Endothelial cell of umbilical vein (primary cell): ENCODE measurements at regions not wholly inside any gene's neighbourhood (a gene's known extent, or its start where the extent isn't known, plus 50 kb on each side); places are given as distances from the start of the nearest gene placed in this dataset.

ENCODE experiments used
- BruUV-seq: library from RNA; stranded (reverse); fragments of 400-500 nt; replicated peaks from 2 replicates; lab custom pipeline; 2021; lab: Mats Ljungman, UMichigan
- CTCF ChIA-PET: fragments of 300-600, 350-600 bp; sonication (Branson Sonifier 250); formaldehyde crosslinking; loops from one replicate; lab custom pipeline; 2021; ENCODE audit warnings: antibody characterized with exemption, inconsistent platforms; lab: Charles Lee
- POLR2A ChIA-PET: fragments of 300-600, 350-600 bp; sonication (Branson Sonifier 250); formaldehyde crosslinking; loops from one replicate; lab custom pipeline; 2021; ENCODE audit warnings: antibody characterized with exemption, inconsistent platforms; lab: Charles Lee
- DNase-seq: peaks from one replicate; pipeline ENCODE4 v3.0.0-alpha.2; 2011; ENCODE audit warnings: low read depth, low spot score
- FAIRE-seq: peaks from 2 replicates; lab custom pipeline; 2011; peaks lifted over from hg19 to GRCh38; lab: Jason Lieb, UNC
- H2AFZ ChIP-seq: 2 replicates; pipeline ENCODE4 v1.6.0; 2012; ENCODE audit warnings: low read depth, low read length, control low read depth, inconsistent platforms
- H3K27ac ChIP-seq: 2 replicates; pipeline ENCODE4 v1.5.1; 2011; ENCODE audit warnings: low read depth, mild to moderate bottlenecking, control low read depth, low read length, moderate library complexity; ENCODE audit not compliant: insufficient read depth
- H3K27me3 ChIP-seq, 2 experiments: 2 replicates each; pipeline versions ENCODE4 v1.6.0 to v1.6.1; 2011; ENCODE audit warnings: low read length in 2 of 2, mixed read lengths in 1 of 2; ENCODE audit not compliant: control insufficient read depth in 2 of 2, insufficient read depth in 2 of 2
- H3K36me3 ChIP-seq, 2 experiments: 2 replicates in 1 of 2; 3 replicates in 1 of 2; pipeline ENCODE4 v1.5.1; 2011; ENCODE audit warnings: low read length in 2 of 2, mild to moderate bottlenecking in 1 of 2, moderate library complexity in 1 of 2; ENCODE audit not compliant: control insufficient read depth in 2 of 2, insufficient read depth in 2 of 2; ENCODE audit errors: extremely low read depth in 1 of 2
- H3K4me1 ChIP-seq: 3 replicates; pipeline ENCODE4 v1.5.1; 2011; ENCODE audit warnings: mild to moderate bottlenecking, low read length; ENCODE audit not compliant: control insufficient read depth, insufficient read depth; ENCODE audit errors: extremely low read depth
- H3K4me2 ChIP-seq: 2 replicates; pipeline ENCODE4 v1.6.1; 2011; ENCODE audit warnings: low read length, control low read depth, mixed read lengths; ENCODE audit not compliant: insufficient read depth
- H3K4me3 ChIP-seq, 3 experiments: fragments of 200-600 bp in 1 of 3; sonication (generic), shearing (Covaris generic) in 1 of 3; replicated peaks in 1 of 3; 2 replicates each; pipeline ENCODE4 v1.5.1; 2011 to 2016; ENCODE audit warnings: control low read depth in 3 of 3, low read length in 3 of 3, mild to moderate bottlenecking in 2 of 3, inconsistent platforms in 1 of 3, low read depth in 1 of 3, moderate library complexity in 1 of 3; ENCODE audit not compliant: insufficient read depth in 1 of 3
- H3K79me2 ChIP-seq: 2 replicates; pipeline ENCODE4 v1.6.0; 2012; ENCODE audit warnings: low read length, inconsistent platforms; ENCODE audit not compliant: control insufficient read depth, insufficient read depth
- H3K9ac ChIP-seq: replicated peaks from 2 replicates; pipeline ENCODE3; 2011; ENCODE audit warnings: low read length, control low read depth; ENCODE audit not compliant: insufficient read depth; ENCODE audit errors: extremely low read depth
- H3K9me1 ChIP-seq: replicated peaks from 3 replicates; pipeline ENCODE4 v1.6.0; 2011; ENCODE audit warnings: mild to moderate bottlenecking, low read length; ENCODE audit not compliant: control insufficient read depth, insufficient read depth; ENCODE audit errors: extremely low read depth
- H3K9me3 ChIP-seq: replicated peaks from 2 replicates; pipeline ENCODE4 v1.5.1; 2012; ENCODE audit warnings: low read length, inconsistent platforms; ENCODE audit not compliant: control insufficient read depth, insufficient read depth
- H4K20me1 ChIP-seq: replicated peaks from 2 replicates; pipeline ENCODE3; 2011; ENCODE audit warnings: mild to moderate bottlenecking, low read length; ENCODE audit not compliant: control insufficient read depth, insufficient read depth; ENCODE audit errors: extremely low read depth
- EZH2 ChIP-seq: IDR thresholded peaks from 2 replicates; pipeline ENCODE4 v1.6.1; 2012; ENCODE audit warnings: borderline replicate concordance, low read depth, mild to moderate bottlenecking, moderate library complexity, low read length, inconsistent platforms; ENCODE audit not compliant: severe bottlenecking
- FOS ChIP-seq: IDR thresholded peaks from 2 replicates; pipeline ENCODE4 v1.6.1; 2011; ENCODE audit warnings: mild to moderate bottlenecking, low read length, moderate library complexity, borderline replicate concordance; ENCODE audit not compliant: insufficient read depth
- GATA2 ChIP-seq: IDR thresholded peaks from 2 replicates; pipeline ENCODE4 v1.7.0; 2011; ENCODE audit warnings: low read depth, mild to moderate bottlenecking, moderate library complexity, mixed read lengths, low read length; ENCODE audit not compliant: insufficient read length, insufficient read depth
- JUN ChIP-seq: IDR thresholded peaks from 2 replicates; pipeline ENCODE4 v1.6.1; 2011; ENCODE audit warnings: borderline replicate concordance, low read depth; ENCODE audit not compliant: insufficient read length, insufficient read depth
- MAX ChIP-seq: IDR thresholded peaks from 2 replicates; pipeline ENCODE4 v1.6.1; 2011; ENCODE audit not compliant: insufficient read depth, insufficient read length
- MYC ChIP-seq: IDR thresholded peaks from one replicate; pipeline ENCODE4 v1.6.1; 2011; ENCODE audit warnings: mild to moderate bottlenecking, low read depth, low read length
- POLR2A ChIP-seq: IDR thresholded peaks from 2 replicates; pipeline ENCODE4 v1.6.1; 2012; ENCODE audit warnings: low read depth, mild to moderate bottlenecking, control low read depth, low read length
- POLR2AphosphoS5 ChIP-seq: IDR thresholded peaks from 2 replicates; pipeline ENCODE4 v1.6.1; 2012; ENCODE audit warnings: low read depth, mild to moderate bottlenecking, control low read depth, low read length, moderate library complexity; ENCODE audit not compliant: insufficient read depth
- dilution Hi-C: fragments of 300-500 bp; cut with MboI; formaldehyde crosslinking; loops from one replicate; pipeline ENCODE4 v1.15.0; 2019; ENCODE audit warnings: low sequenced_read_pairs; ENCODE audit not compliant: extremely low pct_ligation_motif_present
- intact Hi-C: fragments of 100-400 bp; cut with micrococcal nuclease; formaldehyde crosslinking; loops from one replicate; pipeline ENCODE4 v1.10.0; 2022
- TF ChIP-seq, protein P1 (sequence below), 2 donors: IDR thresholded peaks; 1 replicate in 1 of 2; 2 replicates in 1 of 2; pipeline ENCODE4 v1.5.1; 2011; ENCODE audit warnings: low read length in 2 of 2, mild to moderate bottlenecking in 2 of 2, moderate library complexity in 2 of 2, control low read depth in 1 of 2, inconsistent platforms in 1 of 2, low read depth in 1 of 2; ENCODE audit not compliant: insufficient read depth in 1 of 2; ENCODE audit errors: extremely low read depth in 1 of 2

DNA sequence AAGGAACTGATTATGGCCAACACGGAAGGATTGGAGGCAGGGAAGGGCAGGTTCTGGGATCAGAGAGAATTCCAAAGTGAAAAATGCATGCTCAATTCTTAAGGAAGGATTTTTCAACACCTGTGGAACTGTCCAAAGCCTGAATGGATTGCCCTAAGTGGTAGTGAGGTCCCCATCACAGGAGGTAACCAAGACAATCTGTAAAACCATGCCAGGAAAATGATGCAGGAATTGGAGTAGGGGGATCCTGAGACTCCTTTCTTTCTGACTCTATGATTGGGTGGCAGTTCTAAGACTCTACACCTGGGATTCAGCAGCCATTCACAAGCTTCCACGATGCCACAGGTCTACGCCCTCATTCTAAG lies 56.5 kb upstream of the ZNRF4 start:
- no peak overlapping the region for H2AFZ ChIP-seq
- dilution Hi-C loops (no loop called here), intact Hi-C loops (no loop called here)
- H3K27ac ChIP-seq = no peak overlapping the region
- BruUV-seq = no TSS peak
- no peak overlapping the region for H3K4me2 ChIP-seq
- POLR2A ChIA-PET = no interaction called here
- H4K20me1 ChIP-seq = no peaks in the 10 kb centered on the region
- H3K36me3 ChIP-seq = no peaks in the 10 kb centered on the region
- H3K9me3 ChIP-seq = no peaks in the 10 kb centered on the region
- H3K9me1 ChIP-seq = no peaks in the 10 kb centered on the region
- H3K79me2 ChIP-seq = no peaks in the 10 kb centered on the region
- no peak overlapping the region for H3K4me3 ChIP-seq
- CTCF ChIA-PET = interaction anchor here (1.3 kb wide), 1 partner anchor 9 kb away, joined by 3 read pairs; no protein-coding TSS in a partner anchor
- DNase-seq (no peak), FAIRE-seq (no peak)
- H3K27me3 ChIP-seq = peaks cover 1 to 8% of the 10 kb centered on the region in 2 experiments
- TF ChIP-seq, protein P1, sequence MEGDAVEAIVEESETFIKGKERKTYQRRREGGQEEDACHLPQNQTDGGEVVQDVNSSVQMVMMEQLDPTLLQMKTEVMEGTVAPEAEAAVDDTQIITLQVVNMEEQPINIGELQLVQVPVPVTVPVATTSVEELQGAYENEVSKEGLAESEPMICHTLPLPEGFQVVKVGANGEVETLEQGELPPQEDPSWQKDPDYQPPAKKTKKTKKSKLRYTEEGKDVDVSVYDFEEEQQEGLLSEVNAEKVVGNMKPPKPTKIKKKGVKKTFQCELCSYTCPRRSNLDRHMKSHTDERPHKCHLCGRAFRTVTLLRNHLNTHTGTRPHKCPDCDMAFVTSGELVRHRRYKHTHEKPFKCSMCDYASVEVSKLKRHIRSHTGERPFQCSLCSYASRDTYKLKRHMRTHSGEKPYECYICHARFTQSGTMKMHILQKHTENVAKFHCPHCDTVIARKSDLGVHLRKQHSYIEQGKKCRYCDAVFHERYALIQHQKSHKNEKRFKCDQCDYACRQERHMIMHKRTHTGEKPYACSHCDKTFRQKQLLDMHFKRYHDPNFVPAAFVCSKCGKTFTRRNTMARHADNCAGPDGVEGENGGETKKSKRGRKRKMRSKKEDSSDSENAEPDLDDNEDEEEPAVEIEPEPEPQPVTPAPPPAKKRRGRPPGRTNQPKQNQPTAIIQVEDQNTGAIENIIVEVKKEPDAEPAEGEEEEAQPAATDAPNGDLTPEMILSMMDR (IDR thresholded peaks at IDR 0.05; ENCODE audit: extremely low read depth in 1 of 2, insufficient read depth in 1 of 2, low read depth in 1 of 2, low read length in 2 of 2) = no peak
- TF ChIP-seq FOS (no peak), GATA2 (no peak), EZH2 (no peak), POLR2A (no peak), POLR2AphosphoS5 (no peak), MYC (no peak), MAX (no peak), JUN (no peak)
- H3K4me1 ChIP-seq = no peaks in the 10 kb centered on the region
- H3K9ac ChIP-seq = no peak overlapping the region
